ENCODE measurements at regions not wholly inside any gene's neighbourhood (a gene's known extent, or its start where the extent isn't known, plus 50 kb on each side); places are given as distances from the start of the nearest gene placed in this dataset.
"Not testable (repeated sequence)": the region's sequence is repeated elsewhere in the genome, so short reads cannot be mapped to it uniquely, and the experiment has no call there.

GRCh38 chrX:65888150-65888549 lies 151.7 kb downstream of the VSIG4 start:
- not testable (repeated sequence) for TF ChIP-seq CTCF (IDR thresholded peaks at IDR 0.05; ENCODE audit: control extremely low read depth in 1 of 3, insufficient read depth in 1 of 3, low read depth in 1 of 3, low read length in 3 of 3); NRF1 (IDR thresholded peaks at IDR 0.05; ENCODE audit: low read depth, low read length); CEBPB (IDR thresholded peaks at IDR 0.05; ENCODE audit: low read depth, low read length); CBX5 (IDR thresholded peaks at IDR 0.05; ENCODE audit: low read depth, low read length); YY1 (IDR thresholded peaks at IDR 0.05; ENCODE audit: low read depth, low read length); SIN3A (conservative IDR thresholded peaks at IDR 0.05 in 1 of 2, IDR thresholded peaks at IDR 0.05 in 1 of 2; ENCODE audit: low read depth in 1 of 2, low read length in 2 of 2); CHD2 (IDR thresholded peaks at IDR 0.05; ENCODE audit: low read length); BACH1 (IDR thresholded peaks at IDR 0.05; ENCODE audit: low read length); EP300 (IDR thresholded peaks at IDR 0.05; ENCODE audit: borderline replicate concordance in 1 of 2, low read depth in 2 of 2, low read length in 2 of 2); POU5F1 (IDR thresholded peaks at IDR 0.05; ENCODE audit: low read depth, low read length); CREB1 (IDR thresholded peaks at IDR 0.05); FOSL1 (IDR thresholded peaks at IDR 0.05; ENCODE audit: insufficient read depth, low read depth, low read length); SP2 (IDR thresholded peaks at IDR 0.05; ENCODE audit: low read length)

Data from H1 (cell line).